Right hindlimb (tissue), 1 donor: ENCODE measurements at regions not wholly inside any gene's neighbourhood (a gene's known extent, or its start where the extent isn't known, plus 50 kb on each side); places are given as distances from the start of the nearest gene placed in this dataset.
"Not testable (repeated sequence)": the region's sequence is repeated elsewhere in the genome, so short reads cannot be mapped to it uniquely, and the experiment has no call there.

Source experiments
- DNase-seq: peaks from one replicate; pipeline ENCODE4 v3.0.0-alpha.2; 2018

GRCh38 chr16:79845033-79845733 is 244.6 kb upstream of the MAF start:
- DNase-seq, result no peak

- DNase-seq, result no peak
These were observed 244.1 kb upstream of the MAF start for GRCh38 chr16:79844603-79845002.

GRCh38 chr16:79843631-79844043 is 243.1 kb upstream of the MAF start:
- no peak for DNase-seq

GRCh38 chr16:79843145-79843544 is 242.6 kb upstream of the MAF start:
- no peak for DNase-seq

GRCh38 chr16:79842197-79842596 is 241.7 kb upstream of the MAF start:
- DNase-seq, result no peak

GRCh38 chr16:79839466-79840341 is 239.2 kb upstream of the MAF start:
- peak; percentile 91 for DNase-seq

GRCh38 chr16:79838496-79839259 is 238.1 kb upstream of the MAF start:
- DNase-seq, result peak; percentile 52

- DNase-seq, result no peak
These were observed 235.6 kb upstream of the MAF start for GRCh38 chr16:79836144-79836543.

- no peak for DNase-seq
These were observed 234.7 kb upstream of the MAF start for GRCh38 chr16:79835194-79835593.

GRCh38 chr16:79834720-79835119 is 234.2 kb upstream of the MAF start:
- DNase-seq, result no peak

- DNase-seq, result not testable (repeated sequence)
These were observed 233.5 kb upstream of the MAF start for GRCh38 chr16:79834003-79834402.

- no peak for DNase-seq
These were observed 233.0 kb upstream of the MAF start for GRCh38 chr16:79833559-79833958.

- no peak for DNase-seq
These were observed 226.4 kb upstream of the MAF start for GRCh38 chr16:79826732-79827475.

GRCh38 chr16:79825002-79825401 is 224.5 kb upstream of the MAF start:
- DNase-seq, result no peak

GRCh38 chr16:79823639-79824038 is 223.1 kb upstream of the MAF start:
- no peak for DNase-seq

GRCh38 chr16:79821911-79822310 is 221.4 kb upstream of the MAF start:
- DNase-seq, result no peak

GRCh38 chr16:79816081-79816497 is 215.6 kb upstream of the MAF start:
- DNase-seq, result no peak

- no peak for DNase-seq
These were observed 214.5 kb upstream of the MAF start for GRCh38 chr16:79815049-79815448.

- no peak for DNase-seq
These were observed 213.6 kb upstream of the MAF start for GRCh38 chr16:79814124-79814523.

GRCh38 chr16:79811541-79811940 is 211.0 kb upstream of the MAF start:
- DNase-seq, result no peak

GRCh38 chr16:79810449-79811189 is 210.1 kb upstream of the MAF start:
- DNase-seq, result no peak

- no peak for DNase-seq
These were observed 208.8 kb upstream of the MAF start for GRCh38 chr16:79809376-79809775.
